Stomach (tissue), 8 donors: ENCODE measurements at regions not wholly inside any gene's neighbourhood (a gene's known extent, or its start where the extent isn't known, plus 50 kb on each side); places are given as distances from the start of the nearest gene placed in this dataset.

Experiments
- DNase-seq, 2 donors: peaks; one replicate each; pipeline versions ENCODE4 v3.0.0 to v3.0.0-alpha.2; 2013 to 2019
- H3K27ac ChIP-seq, 5 donors: fragments of 200-600 bp in 4 of 5; sonication (generic) in 4 of 5; one replicate each; pipeline ENCODE4 v1.5.1; 2013 to 2019; ENCODE audit warnings: mild to moderate bottlenecking in 1 of 5, moderate library complexity in 1 of 5
- H3K27me3 ChIP-seq, 3 donors: fragments of 200-600 bp; sonication (generic); one replicate each; pipeline ENCODE4 v1.5.1; 2017 to 2019; ENCODE audit warnings: mixed run types in 1 of 3
- H3K36me3 ChIP-seq, 4 donors: fragments of 200-600 bp; sonication (generic); 1 replicate in 3 of 4; 2 replicates in 1 of 4; pipeline ENCODE4 v1.5.1; 2016 to 2019
- H3K4me1 ChIP-seq, 4 donors: fragments of 200-600 bp; sonication (generic); one replicate each; pipeline ENCODE4 v1.5.1; 2016 to 2019
- H3K4me3 ChIP-seq, 4 donors: fragments of 200-600 bp; sonication (generic) in 3 of 4; one replicate each; pipeline ENCODE4 v1.5.1; 2016 to 2019; ENCODE audit warnings: mild to moderate bottlenecking in 1 of 4
- H3K9me3 ChIP-seq, 4 donors: fragments of 200-600 bp; sonication (generic); one replicate each; pipeline ENCODE4 v1.5.1; 2016 to 2019
- CTCF ChIP-seq, 7 experiments: fragments of 450-650 bp in 4 of 7; fragments of 200-600 bp in 3 of 7; sonication (generic) in 3 of 7; IDR thresholded peaks; one replicate each; pipeline ENCODE4 v1.5.1; 2016 to 2019; ENCODE audit warnings: antibody characterized with exemption in 7 of 7, control low read depth in 2 of 7, mild to moderate bottlenecking in 1 of 7
- EP300 ChIP-seq: sonication (generic); formaldehyde crosslinking; IDR thresholded peaks from one replicate; pipeline ENCODE4 v1.6.1; 2017; ENCODE audit warnings: antibody characterized with exemption
- POLR2A ChIP-seq, 4 donors: fragments of 450-650 bp; IDR thresholded peaks; one replicate each; pipeline ENCODE4 v1.6.1; 2016; ENCODE audit warnings: antibody characterized with exemption in 4 of 4, control low read depth in 2 of 4, mild to moderate bottlenecking in 1 of 4, moderate library complexity in 1 of 4
- POLR2AphosphoS5 ChIP-seq, 3 donors: sonication (generic); formaldehyde crosslinking; IDR thresholded peaks; one replicate each; pipeline ENCODE4 v1.6.1; 2016; ENCODE audit warnings: antibody characterized with exemption in 3 of 3
- WGBS, 5 donors: extraction: QIAGEN DNeasy Blood & Tissue Kit in 3 of 5; methylation state at CpG; one replicate each; pipeline versions ENCODE4 v1.1.5 to v1.1.7; 2013 to 2018; 5-methylcytosine and 5-hydroxymethylcytosine counted together
- intact Hi-C: fragments of 100-400 bp; cut with DNase I; formaldehyde crosslinking; loops from one replicate; pipeline ENCODE4 v1.15.1; 2023; ENCODE audit warnings: low total_unique reads
- donor health status: healthy with polysubstance abuse.
- donor health status: Bipolar disorder and iron deficiency.
- donor health status: healthy.

DNA sequence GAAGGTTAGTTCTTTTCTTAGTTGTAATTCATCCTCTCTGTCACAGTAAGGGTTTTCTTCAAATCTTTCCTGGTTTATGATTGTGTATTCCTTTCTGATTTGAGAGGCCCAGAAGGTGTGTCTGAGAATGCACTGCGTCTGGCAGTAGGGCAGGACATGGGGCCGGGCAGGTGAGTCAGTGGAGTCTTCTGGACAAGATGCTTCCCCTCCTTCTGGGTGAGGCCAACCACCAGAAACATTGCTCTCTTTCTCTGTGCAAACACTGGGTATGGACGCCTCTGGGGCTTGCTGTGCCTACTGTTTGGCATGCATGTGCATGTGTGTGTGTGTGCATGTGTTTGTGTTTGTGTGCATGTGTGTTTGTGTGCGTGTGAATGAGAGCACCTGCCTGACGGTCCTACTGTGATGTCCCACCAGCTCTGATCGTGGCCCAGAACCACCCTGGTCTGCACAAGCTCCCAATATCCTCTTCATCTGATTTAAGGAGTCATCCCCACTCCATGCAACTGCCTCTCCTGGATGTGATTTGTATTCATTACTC, 93.2 kb upstream of the DLX2 start:
- DNase-seq: peak in 1 of 2 donors; percentile 46
- no peaks in the 10 kb centered on the region for H3K36me3 ChIP-seq
- WGBS, 5 donors: 70 to 81% (median 75%) methylated on average over 6 of the region's 6 CpGs
- peaks cover 0 to 9% (median 0%) of the 10 kb centered on the region in 4 donors for H3K4me1 ChIP-seq
- peaks cover 0 to 38% (median 28%) of the 10 kb centered on the region in 4 donors for H3K9me3 ChIP-seq
- H3K27me3 ChIP-seq: no peaks in the 10 kb centered on the region
- H3K27ac ChIP-seq: peak overlapping the region in 3 of 5 donors; percentile 5 to 79 (median 63)
- TF ChIP-seq POLR2AphosphoS5 (IDR thresholded peaks at IDR 0.05) (no peak), EP300 (no peak), POLR2A (IDR thresholded peaks at IDR 0.05) (no peak), CTCF (IDR thresholded peaks at IDR 0.05) (no peak)
- intact Hi-C loops: no loop called here
- H3K4me3 ChIP-seq: no peak overlapping the region

GRCh38 chr2:172196768-172197431, 94.2 kb upstream of the DLX2 start:
- Histone ChIP-seq H3K36me3 (no peaks in the 10 kb centered on the region), H3K4me1 (peaks cover 0 to 9% (median 0%) of the 10 kb centered on the region in 4 donors), H3K4me3 (no peak overlapping the region), H3K27ac (peak overlapping the region; percentile 5 to 79 (median 63)), H3K9me3 (peaks cover 0 to 38% (median 28%) of the 10 kb centered on the region in 4 donors), H3K27me3 (no peaks in the 10 kb centered on the region)
- DNase-seq: peak; percentile 46 to 52
- TF ChIP-seq POLR2A (IDR thresholded peaks at IDR 0.05) (no peak), CTCF (IDR thresholded peaks at IDR 0.05) (no peak), EP300 (no peak), POLR2AphosphoS5 (IDR thresholded peaks at IDR 0.05) (peak in 1 of 3 donors; percentile 58)
- WGBS, 5 donors: 30 to 47% (median 40%) methylated on average over 17 of the region's 17 CpGs
- intact Hi-C loops: no loop called here

DNA sequence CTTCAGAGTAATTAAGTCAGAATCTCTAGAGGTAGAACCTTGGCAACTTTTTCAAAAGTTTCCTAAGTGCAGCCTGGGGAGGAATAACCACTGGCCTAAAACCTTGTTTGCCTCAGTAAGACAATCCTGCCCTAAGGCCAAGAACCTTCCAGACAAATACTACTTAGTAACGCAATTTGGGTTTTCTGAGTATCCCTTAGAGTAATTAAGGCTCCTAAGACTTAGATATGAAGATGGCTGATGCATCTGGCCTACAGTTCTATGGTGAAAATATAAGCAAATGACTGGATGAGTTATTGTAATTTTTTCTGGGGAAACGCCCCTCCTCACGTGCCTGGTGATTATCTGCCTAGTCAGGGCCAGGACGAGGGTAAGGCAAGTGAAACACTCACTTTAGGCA, 95.7 kb upstream of the DLX2 start:
- Histone ChIP-seq H3K9me3 (peaks cover 0 to 31% (median 25%) of the 10 kb centered on the region in 4 donors), H3K36me3 (no peaks in the 10 kb centered on the region), H3K4me3 (no peak overlapping the region), H3K27ac (no peak overlapping the region), H3K27me3 (no peaks in the 10 kb centered on the region), H3K4me1 (peaks cover 0 to 9% (median 0%) of the 10 kb centered on the region in 4 donors)
- intact Hi-C loops: no loop called here
- TF ChIP-seq CTCF (IDR thresholded peaks at IDR 0.05) (no peak), POLR2A (IDR thresholded peaks at IDR 0.05) (no peak), POLR2AphosphoS5 (IDR thresholded peaks at IDR 0.05) (no peak), EP300 (no peak)
- no peak for DNase-seq
- 72 to 90% (median 88%) methylated on average over 4 of the region's 4 CpGs for WGBS, 5 donors

DNA sequence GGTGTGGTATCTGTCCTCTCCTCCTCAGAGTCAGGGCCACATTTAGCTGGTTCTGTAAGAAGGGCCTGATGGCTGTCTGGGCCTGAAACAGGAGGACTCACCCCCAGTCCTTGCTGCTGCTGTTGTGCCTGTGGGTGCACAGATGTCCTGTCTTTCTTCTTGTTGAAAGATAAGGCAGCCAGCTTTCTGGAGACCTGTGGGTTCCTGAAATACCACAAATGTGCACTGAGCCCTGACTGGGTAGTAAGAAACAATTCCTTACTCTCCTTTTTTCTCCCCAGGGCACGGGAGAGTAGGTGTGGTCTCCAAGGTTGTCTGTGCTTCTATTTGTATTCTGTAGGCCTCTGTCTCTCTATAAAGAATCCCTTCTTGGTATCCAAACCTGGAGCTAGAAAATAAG, 96.2 kb upstream of the DLX2 start:
- intact Hi-C loops: no loop called here
- no peaks in the 10 kb centered on the region for H3K27me3 ChIP-seq

More for the DNA sequence above, 96.2 kb upstream of the DLX2 start:
- Histone ChIP-seq H3K27ac (no peak overlapping the region), H3K9me3 (peaks cover 0 to 25% (median 21%) of the 10 kb centered on the region in 4 donors), H3K4me3 (no peak overlapping the region), H3K36me3 (no peaks in the 10 kb centered on the region), H3K4me1 (peaks cover 0 to 9% (median 0%) of the 10 kb centered on the region in 4 donors)
- no peak for DNase-seq
- 73 to 88% (median 85%) methylated on average over 1 of the region's 1 CpG for WGBS, 5 donors
- TF ChIP-seq CTCF (IDR thresholded peaks at IDR 0.05) (no peak), POLR2A (IDR thresholded peaks at IDR 0.05) (no peak), POLR2AphosphoS5 (IDR thresholded peaks at IDR 0.05) (no peak), EP300 (no peak)
